WTC11 (cell line): ENCODE measurements at regions not wholly inside any gene's neighbourhood (a gene's known extent, or its start where the extent isn't known, plus 50 kb on each side); places are given as distances from the start of the nearest gene placed in this dataset.
A peak's percentile ranks its signal among the peaks of the same experiment; 100 is the strongest.

ENCODE experiments used
- ATAC-seq: fragments of 200-7000 bp; cut with Tn5 transposase; 2 replicates; pipeline ENCODE4 v1.10.0; 2021; ENCODE audit warnings: mild to moderate bottlenecking, moderate library complexity
- CTCF ChIA-PET: fragments of 300-600 bp; sonication (Branson Sonifier 250); formaldehyde crosslinking; loops from one replicate; lab custom pipeline; 2021; ENCODE audit warnings: antibody characterized with exemption; lab: Charles Lee
- POLR2A ChIA-PET: fragments of 350-600 bp; sonication (Branson Sonifier 250); formaldehyde crosslinking; loops from one replicate; lab custom pipeline; 2021; ENCODE audit warnings: antibody characterized with exemption; lab: Charles Lee
- DNase-seq: peaks from one replicate; pipeline ENCODE4 v3.0.0; 2021; ENCODE audit warnings: low spot score
- H3K27ac Mint-ChIP-seq: 2 replicates; pipeline ENCODE4 v1.8.0; 2021; ENCODE audit warnings: mixed read lengths
- H3K27me3 Mint-ChIP-seq: 2 replicates; pipeline ENCODE4 v1.8.0; 2021; ENCODE audit warnings: low read depth, mild to moderate bottlenecking, moderate library complexity, mixed read lengths
- H3K36me3 Mint-ChIP-seq: 2 replicates; pipeline ENCODE4 v1.8.0; 2021; ENCODE audit warnings: mixed read lengths
- H3K4me1 Mint-ChIP-seq: 2 replicates; pipeline ENCODE4 v1.8.0; 2022; ENCODE audit warnings: mixed read lengths
- H3K4me3 Mint-ChIP-seq: 2 replicates; pipeline ENCODE4 v1.8.0; 2021; ENCODE audit warnings: mild to moderate bottlenecking, moderate library complexity, mixed read lengths
- H3K9me3 Mint-ChIP-seq: 2 replicates; pipeline ENCODE4 v1.8.0; 2021; ENCODE audit warnings: mixed read lengths
- AFF4 ChIP-seq: sonication (generic); formaldehyde crosslinking; IDR thresholded peaks from 2 replicates; pipeline ENCODE4 v1.8.1; 2023; ENCODE audit warnings: mild to moderate bottlenecking, missing genetic modification reagents, borderline replicate concordance
- AR ChIP-seq: fragments of 250-450 bp; sonication (Bioruptor Pico); IDR thresholded peaks from 2 replicates; pipeline ENCODE4 v1.9.0; 2021; ENCODE audit warnings: mild to moderate bottlenecking
- GRHL2 ChIP-seq: fragments of 250-450 bp; sonication (Bioruptor Pico); IDR thresholded peaks from 2 replicates; pipeline ENCODE4 v1.8.0; 2022; ENCODE audit warnings: mild to moderate bottlenecking, moderate library complexity; ENCODE audit not compliant: insufficient replicate concordance, severe bottlenecking
- GTF2I ChIP-seq: fragments of 250-450 bp; sonication (Bioruptor Pico); conservative IDR thresholded peaks from 2 replicates; pipeline ENCODE4 v1.4.0; 2021; ENCODE audit warnings: mild to moderate bottlenecking
- IRF2 ChIP-seq: sonication (generic); formaldehyde crosslinking; IDR thresholded peaks from 2 replicates; pipeline ENCODE4 v1.8.0; 2022; ENCODE audit warnings: low read depth, missing genetic modification reagents, borderline replicate concordance
- KAT7 ChIP-seq: sonication (generic); formaldehyde crosslinking; IDR thresholded peaks from 2 replicates; pipeline ENCODE4 v1.8.1; 2023; ENCODE audit warnings: missing genetic modification reagents, mild to moderate bottlenecking, borderline replicate concordance
- NFYB ChIP-seq: sonication (generic); formaldehyde crosslinking; conservative IDR thresholded peaks from 2 replicates; pipeline ENCODE4 v1.8.0; 2022; ENCODE audit warnings: low read depth, missing genetic modification reagents
- SP1 ChIP-seq: sonication (generic); formaldehyde crosslinking; conservative IDR thresholded peaks from 2 replicates; pipeline ENCODE4 v1.8.1; 2022; ENCODE audit warnings: missing genetic modification reagents
- ZNF232 ChIP-seq: sonication (generic); formaldehyde crosslinking; IDR thresholded peaks from 2 replicates; pipeline ENCODE4 v1.8.0; 2022; ENCODE audit warnings: mild to moderate bottlenecking, missing genetic modification reagents
- ZNF281 ChIP-seq: sonication (generic); formaldehyde crosslinking; IDR thresholded peaks from 2 replicates; pipeline ENCODE4 v1.8.0; 2023; ENCODE audit warnings: mild to moderate bottlenecking, missing genetic modification reagents
- TF ChIP-seq, protein P1 (sequence below): sonication (generic); formaldehyde crosslinking; IDR thresholded peaks from 2 replicates; pipeline ENCODE4 v1.8.1; 2023; ENCODE audit warnings: mild to moderate bottlenecking, missing genetic modification reagents, moderate library complexity
- TF ChIP-seq, protein P2 (sequence below): sonication (generic); formaldehyde crosslinking; IDR thresholded peaks from 2 replicates; pipeline ENCODE4 v1.8.1; 2022; ENCODE audit warnings: missing genetic modification reagents, borderline replicate concordance

DNA sequence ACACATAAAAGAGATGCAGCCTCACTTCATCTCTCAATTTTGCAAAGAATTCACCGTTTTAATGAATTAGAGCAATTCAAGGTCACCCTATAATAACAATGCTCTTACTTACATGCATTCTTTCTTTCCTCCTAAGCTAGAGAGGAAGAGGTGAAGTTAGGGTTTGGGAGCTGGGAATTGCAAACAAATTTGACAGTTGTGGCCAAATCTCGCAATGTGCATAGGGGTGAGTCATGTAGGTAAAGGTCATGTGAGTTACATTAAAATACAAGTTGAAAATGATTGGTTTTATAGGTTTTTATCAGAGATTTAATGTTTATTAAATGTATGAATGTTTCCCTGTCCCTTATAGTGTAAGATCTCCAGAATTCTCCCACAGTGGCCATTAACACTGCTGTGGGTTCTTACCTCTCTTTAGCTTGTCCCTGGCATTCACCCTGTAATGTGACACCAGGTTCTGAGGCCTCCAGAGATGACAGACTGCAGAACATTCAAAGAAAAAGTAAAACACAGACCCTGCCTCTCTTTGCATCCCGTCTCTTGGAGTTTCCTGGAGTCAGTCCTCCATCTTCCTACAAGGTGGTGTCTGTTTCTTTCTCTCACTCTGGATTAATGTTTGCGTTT, 53.7 kb upstream of the LGALSL start:
- H3K4me3 Mint-ChIP-seq: no peak overlapping the region
- ChIA-PET CTCF (interaction anchor here (1.8 to 1.9 kb wide), 2 partner anchors 69 to 88 kb away, joined by 8 to 9 read pairs; no protein-coding TSS in a partner anchor), POLR2A (interaction anchor here (1.6 kb wide), 1 partner anchor 14 kb away, joined by 3 read pairs; no protein-coding TSS in a partner anchor)
- H3K27me3 Mint-ChIP-seq: no peaks in the 10 kb centered on the region
- H3K4me1 Mint-ChIP-seq: peaks cover 51% of the 10 kb centered on the region
- H3K27ac Mint-ChIP-seq: peak overlapping the region; percentile 48; the same call in 1 of the 2 replicates
- H3K9me3 Mint-ChIP-seq: no peaks in the 10 kb centered on the region
- no peak for ATAC-seq
- no peaks in the 10 kb centered on the region for H3K36me3 Mint-ChIP-seq
- TF ChIP-seq AR (CRISPR knock-in tag) (no peak), GRHL2 (CRISPR knock-in tag) (no peak), KAT7 (CRISPR knock-in tag) (no peak), ZNF281 (CRISPR knock-in tag) (no peak), ZNF232 (no peak), NFYB (CRISPR knock-in tag) (no peak), IRF2 (CRISPR knock-in tag) (no peak), AFF4 (no peak), GTF2I (CRISPR knock-in tag) (no peak), SP1 (CRISPR knock-in tag) (no peak)
- TF ChIP-seq, protein P1, sequence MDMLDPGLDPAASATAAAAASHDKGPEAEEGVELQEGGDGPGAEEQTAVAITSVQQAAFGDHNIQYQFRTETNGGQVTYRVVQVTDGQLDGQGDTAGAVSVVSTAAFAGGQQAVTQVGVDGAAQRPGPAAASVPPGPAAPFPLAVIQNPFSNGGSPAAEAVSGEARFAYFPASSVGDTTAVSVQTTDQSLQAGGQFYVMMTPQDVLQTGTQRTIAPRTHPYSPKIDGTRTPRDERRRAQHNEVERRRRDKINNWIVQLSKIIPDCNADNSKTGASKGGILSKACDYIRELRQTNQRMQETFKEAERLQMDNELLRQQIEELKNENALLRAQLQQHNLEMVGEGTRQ (CRISPR knock-in tag): no peak
- TF ChIP-seq, protein P2, sequence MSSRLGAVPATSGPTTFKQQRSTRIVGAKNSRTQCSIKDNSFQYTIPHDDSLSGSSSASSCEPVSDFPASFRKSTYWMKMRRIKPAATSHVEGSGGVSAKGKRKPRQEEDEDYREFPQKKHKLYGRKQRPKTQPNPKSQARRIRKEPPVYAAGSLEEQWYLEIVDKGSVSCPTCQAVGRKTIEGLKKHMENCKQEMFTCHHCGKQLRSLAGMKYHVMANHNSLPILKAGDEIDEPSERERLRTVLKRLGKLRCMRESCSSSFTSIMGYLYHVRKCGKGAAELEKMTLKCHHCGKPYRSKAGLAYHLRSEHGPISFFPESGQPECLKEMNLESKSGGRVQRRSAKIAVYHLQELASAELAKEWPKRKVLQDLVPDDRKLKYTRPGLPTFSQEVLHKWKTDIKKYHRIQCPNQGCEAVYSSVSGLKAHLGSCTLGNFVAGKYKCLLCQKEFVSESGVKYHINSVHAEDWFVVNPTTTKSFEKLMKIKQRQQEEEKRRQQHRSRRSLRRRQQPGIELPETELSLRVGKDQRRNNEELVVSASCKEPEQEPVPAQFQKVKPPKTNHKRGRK: no peak
- DNase-seq: no peak
